ENCODE measurements at regions not wholly inside any gene's neighbourhood (a gene's known extent, or its start where the extent isn't known, plus 50 kb on each side); places are given as distances from the start of the nearest gene placed in this dataset.

DNA sequence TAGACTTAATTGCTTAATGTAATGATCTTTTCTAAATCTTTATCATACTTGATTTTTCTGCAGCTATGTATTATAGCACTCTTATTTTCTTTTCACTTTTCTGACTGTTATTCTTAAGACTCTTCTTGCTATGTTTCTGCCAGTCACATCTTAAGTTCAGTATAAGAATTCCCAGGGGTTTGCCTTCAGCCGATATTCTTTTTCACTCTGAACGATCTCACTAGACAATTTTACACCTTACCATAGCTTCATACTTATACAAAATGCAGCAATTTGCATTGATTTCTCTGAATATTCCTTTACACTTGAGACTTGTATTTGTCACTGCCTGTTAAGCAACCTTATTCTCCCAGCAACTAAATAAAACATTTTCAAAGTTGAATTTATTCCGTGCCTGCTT, 242.5 kb upstream of the OLFM3 start:
- TF ChIP-seq, protein P1, sequence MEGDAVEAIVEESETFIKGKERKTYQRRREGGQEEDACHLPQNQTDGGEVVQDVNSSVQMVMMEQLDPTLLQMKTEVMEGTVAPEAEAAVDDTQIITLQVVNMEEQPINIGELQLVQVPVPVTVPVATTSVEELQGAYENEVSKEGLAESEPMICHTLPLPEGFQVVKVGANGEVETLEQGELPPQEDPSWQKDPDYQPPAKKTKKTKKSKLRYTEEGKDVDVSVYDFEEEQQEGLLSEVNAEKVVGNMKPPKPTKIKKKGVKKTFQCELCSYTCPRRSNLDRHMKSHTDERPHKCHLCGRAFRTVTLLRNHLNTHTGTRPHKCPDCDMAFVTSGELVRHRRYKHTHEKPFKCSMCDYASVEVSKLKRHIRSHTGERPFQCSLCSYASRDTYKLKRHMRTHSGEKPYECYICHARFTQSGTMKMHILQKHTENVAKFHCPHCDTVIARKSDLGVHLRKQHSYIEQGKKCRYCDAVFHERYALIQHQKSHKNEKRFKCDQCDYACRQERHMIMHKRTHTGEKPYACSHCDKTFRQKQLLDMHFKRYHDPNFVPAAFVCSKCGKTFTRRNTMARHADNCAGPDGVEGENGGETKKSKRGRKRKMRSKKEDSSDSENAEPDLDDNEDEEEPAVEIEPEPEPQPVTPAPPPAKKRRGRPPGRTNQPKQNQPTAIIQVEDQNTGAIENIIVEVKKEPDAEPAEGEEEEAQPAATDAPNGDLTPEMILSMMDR (IDR thresholded peaks at IDR 0.05), result no peak
- no peak for TF ChIP-seq POLR2A (IDR thresholded peaks at IDR 0.05)
